ENCODE measurements at regions not wholly inside any gene's neighbourhood (a gene's known extent, or its start where the extent isn't known, plus 50 kb on each side); places are given as distances from the start of the nearest gene placed in this dataset.

- intact Hi-C loops (cut with DNase I): no loop called here
- no peaks in the 10 kb centered on the region for H3K27me3 ChIP-seq
- DNase-seq (ENCODE audit: extremely low spot score in 2 of 2): no peak
- H3K9me3 ChIP-seq: no peaks in the 10 kb centered on the region
- no peaks in the 10 kb centered on the region for H3K36me3 ChIP-seq
- no peaks in the 10 kb centered on the region for H3K4me1 ChIP-seq
- no peak for TF ChIP-seq POLR2A (IDR thresholded peaks at IDR 0.05)
- no peak for TF ChIP-seq POLR2AphosphoS5 (IDR thresholded peaks at IDR 0.05; ENCODE audit: insufficient read depth in 1 of 2, low read depth in 1 of 2)
- TF ChIP-seq CTCF (IDR thresholded peaks at IDR 0.05): no peak
- no peak overlapping the region for H3K4me3 ChIP-seq
- H3K27ac ChIP-seq: no peak overlapping the region
These were observed 120.9 kb upstream of the NAMPT start for GRCh38 chr7:106405697-106406141.

- no peaks in the 10 kb centered on the region for H3K9me3 ChIP-seq
- TF ChIP-seq POLR2AphosphoS5 (IDR thresholded peaks at IDR 0.05; ENCODE audit: insufficient read depth in 1 of 2, low read depth in 1 of 2): no peak
- no peak for TF ChIP-seq POLR2A (IDR thresholded peaks at IDR 0.05)
- TF ChIP-seq CTCF (IDR thresholded peaks at IDR 0.05): no peak
- no peaks in the 10 kb centered on the region for H3K4me1 ChIP-seq
- H3K27ac ChIP-seq: no peak overlapping the region
- no peak overlapping the region for H3K4me3 ChIP-seq
- H3K36me3 ChIP-seq: no peaks in the 10 kb centered on the region
- DNase-seq (ENCODE audit: extremely low spot score in 2 of 2): no peak
- no peaks in the 10 kb centered on the region for H3K27me3 ChIP-seq
- intact Hi-C loops (cut with DNase I): no loop called here
These were observed 118.1 kb upstream of the NAMPT start for GRCh38 chr7:106402898-106403297.

GRCh38 chr7:106400923-106401322, 116.1 kb upstream of the NAMPT start:
- TF ChIP-seq POLR2AphosphoS5 (IDR thresholded peaks at IDR 0.05; ENCODE audit: insufficient read depth in 1 of 2, low read depth in 1 of 2) (no peak), CTCF (IDR thresholded peaks at IDR 0.05) (no peak), POLR2A (IDR thresholded peaks at IDR 0.05) (no peak)
- H3K4me3 ChIP-seq: no peak overlapping the region
- H3K4me1 ChIP-seq: no peaks in the 10 kb centered on the region
- H3K9me3 ChIP-seq: no peaks in the 10 kb centered on the region
- DNase-seq (ENCODE audit: extremely low spot score in 2 of 2): no peak
- H3K27me3 ChIP-seq: no peaks in the 10 kb centered on the region
- intact Hi-C loops (cut with DNase I): no loop called here
- H3K36me3 ChIP-seq: no peaks in the 10 kb centered on the region
- no peak overlapping the region for H3K27ac ChIP-seq

- Histone ChIP-seq H3K4me1 (no peaks in the 10 kb centered on the region), H3K27ac (no peak overlapping the region), H3K4me3 (no peak overlapping the region), H3K9me3 (no peaks in the 10 kb centered on the region), H3K36me3 (no peaks in the 10 kb centered on the region), H3K27me3 (no peaks in the 10 kb centered on the region)
- TF ChIP-seq POLR2A (IDR thresholded peaks at IDR 0.05): no peak
- no peak for TF ChIP-seq CTCF (IDR thresholded peaks at IDR 0.05)
- no peak for TF ChIP-seq POLR2AphosphoS5 (IDR thresholded peaks at IDR 0.05; ENCODE audit: insufficient read depth in 1 of 2, low read depth in 1 of 2)
- DNase-seq (ENCODE audit: extremely low spot score in 2 of 2): no peak
- intact Hi-C loops (cut with DNase I): no loop called here
These were observed 114.0 kb upstream of the NAMPT start for GRCh38 chr7:106398786-106399185.

GRCh38 chr7:106397994-106398393, 113.2 kb upstream of the NAMPT start:
- H3K4me1 ChIP-seq: no peaks in the 10 kb centered on the region
- TF ChIP-seq CTCF (IDR thresholded peaks at IDR 0.05) (no peak), POLR2A (IDR thresholded peaks at IDR 0.05) (no peak), POLR2AphosphoS5 (IDR thresholded peaks at IDR 0.05; ENCODE audit: insufficient read depth in 1 of 2, low read depth in 1 of 2) (no peak)
- intact Hi-C loops (cut with DNase I): no loop called here
- H3K27ac ChIP-seq: no peak overlapping the region
- H3K9me3 ChIP-seq: no peaks in the 10 kb centered on the region
- no peak overlapping the region for H3K4me3 ChIP-seq
- DNase-seq (ENCODE audit: extremely low spot score in 2 of 2): no peak
- no peaks in the 10 kb centered on the region for H3K36me3 ChIP-seq
- H3K27me3 ChIP-seq: no peaks in the 10 kb centered on the region
